Epithelial cell of proximal tubule (primary cell): ENCODE measurements at regions not wholly inside any gene's neighbourhood (a gene's known extent, or its start where the extent isn't known, plus 50 kb on each side); places are given as distances from the start of the nearest gene placed in this dataset.

Experiments
- DNase-seq: peaks from one replicate; pipeline ENCODE4 v3.0.0-alpha.2; 2011; ENCODE audit warnings: low read depth
- H3K4me3 ChIP-seq: 2 replicates; pipeline ENCODE4 v1.5.1; 2011; ENCODE audit warnings: low read depth, mild to moderate bottlenecking, low read length
- CTCF ChIP-seq: conservative IDR thresholded peaks from 2 replicates; pipeline ENCODE4 v1.5.1; 2012; ENCODE audit warnings: low read depth, mild to moderate bottlenecking, low read length

GRCh38 chr18:44229693-44230108 is 451.0 kb upstream of the SETBP1 start:
- H3K4me3 ChIP-seq = no peak overlapping the region
- DNase-seq = peak; percentile 7
- TF ChIP-seq CTCF = no peak

- DNase-seq = no peak
- no peak for TF ChIP-seq CTCF
These were observed 448.8 kb upstream of the SETBP1 start for GRCh38 chr18:44231936-44232335.

GRCh38 chr18:44232500-44232899 is 448.2 kb upstream of the SETBP1 start:
- no peak for DNase-seq
- H3K4me3 ChIP-seq = no peak overlapping the region
- TF ChIP-seq CTCF = no peak

More at GRCh38 chr18:44231936-44232335, 448.8 kb upstream of the SETBP1 start:
- H3K4me3 ChIP-seq = no peak overlapping the region

GRCh38 chr18:44238454-44238853 is 442.2 kb upstream of the SETBP1 start:
- no peak for TF ChIP-seq CTCF
- H3K4me3 ChIP-seq = no peak overlapping the region
- DNase-seq = no peak

GRCh38 chr18:44238911-44239310 is 441.8 kb upstream of the SETBP1 start:
- no peak for DNase-seq
- no peak for TF ChIP-seq CTCF
- no peak overlapping the region for H3K4me3 ChIP-seq

- no peak overlapping the region for H3K4me3 ChIP-seq
- no peak for TF ChIP-seq CTCF
- DNase-seq = no peak
These were observed 439.7 kb upstream of the SETBP1 start for GRCh38 chr18:44241020-44241419.

GRCh38 chr18:44245019-44245418 is 435.7 kb upstream of the SETBP1 start:
- H3K4me3 ChIP-seq = no peak overlapping the region
- TF ChIP-seq CTCF = no peak
- no peak for DNase-seq
